ENCODE measurements at regions not wholly inside any gene's neighbourhood (a gene's known extent, or its start where the extent isn't known, plus 50 kb on each side); places are given as distances from the start of the nearest gene placed in this dataset.

GRCh38 chr5:8848366-8848765, 697.5 kb downstream of the SEMA5A start:
- no peak for DNase-seq (ENCODE audit: low read depth in 2 of 2)

GRCh38 chr5:8848997-8849594, 696.8 kb downstream of the SEMA5A start:
- no peak for DNase-seq (ENCODE audit: low read depth in 2 of 2)

- DNase-seq (ENCODE audit: low read depth in 2 of 2) = no peak
These were observed 694.8 kb downstream of the SEMA5A start for GRCh38 chr5:8851101-8851500.

GRCh38 chr5:8857051-8857450, 688.8 kb downstream of the SEMA5A start:
- no peak for DNase-seq (ENCODE audit: low read depth in 2 of 2)

GRCh38 chr5:8861764-8862163, 684.1 kb downstream of the SEMA5A start:
- no peak for DNase-seq (ENCODE audit: low read depth in 2 of 2)

GRCh38 chr5:8864053-8864452, 681.8 kb downstream of the SEMA5A start:
- DNase-seq (ENCODE audit: low read depth in 2 of 2) = no peak

GRCh38 chr5:8865266-8865665, 680.6 kb downstream of the SEMA5A start:
- DNase-seq (ENCODE audit: low read depth in 2 of 2) = no peak

GRCh38 chr5:8865686-8866374, 680.0 kb downstream of the SEMA5A start:
- no peak for DNase-seq (ENCODE audit: low read depth in 2 of 2)

GRCh38 chr5:8868283-8868682, 677.6 kb downstream of the SEMA5A start:
- no peak for DNase-seq (ENCODE audit: low read depth in 2 of 2)

GRCh38 chr5:8869932-8870331, 675.9 kb downstream of the SEMA5A start:
- no peak for DNase-seq (ENCODE audit: low read depth in 2 of 2)

GRCh38 chr5:8870349-8870958, 675.4 kb downstream of the SEMA5A start:
- no peak for DNase-seq (ENCODE audit: low read depth in 2 of 2)

- no peak for DNase-seq (ENCODE audit: low read depth in 2 of 2)
These were observed 674.9 kb downstream of the SEMA5A start for GRCh38 chr5:8870959-8871355.

- DNase-seq (ENCODE audit: low read depth in 2 of 2) = no peak
These were observed 674.4 kb downstream of the SEMA5A start for GRCh38 chr5:8871446-8871845.

GRCh38 chr5:8875722-8876121, 670.2 kb downstream of the SEMA5A start:
- DNase-seq (ENCODE audit: low read depth in 2 of 2) = no peak

GRCh38 chr5:8879248-8879647, 666.6 kb downstream of the SEMA5A start:
- DNase-seq (ENCODE audit: low read depth in 2 of 2) = no peak

- no peak for DNase-seq (ENCODE audit: low read depth in 2 of 2)
These were observed 661.8 kb downstream of the SEMA5A start for GRCh38 chr5:8884029-8884428.

- no peak for DNase-seq (ENCODE audit: low read depth in 2 of 2)
These were observed 652.9 kb downstream of the SEMA5A start for GRCh38 chr5:8892926-8893325.

- no peak for DNase-seq (ENCODE audit: low read depth in 2 of 2)
These were observed 651.8 kb downstream of the SEMA5A start for GRCh38 chr5:8894031-8894430.

- DNase-seq (ENCODE audit: low read depth in 2 of 2) = no peak
These were observed 650.8 kb downstream of the SEMA5A start for GRCh38 chr5:8895062-8895461.

- DNase-seq (ENCODE audit: low read depth in 2 of 2) = no peak
These were observed 650.3 kb downstream of the SEMA5A start for GRCh38 chr5:8895599-8895998.

GRCh38 chr5:8897316-8897715, 648.6 kb downstream of the SEMA5A start:
- DNase-seq (ENCODE audit: low read depth in 2 of 2) = no peak

- DNase-seq (ENCODE audit: low read depth in 2 of 2) = no peak
These were observed 640.9 kb downstream of the SEMA5A start for GRCh38 chr5:8905021-8905420.

- DNase-seq (ENCODE audit: low read depth in 2 of 2) = no peak
These were observed 639.4 kb downstream of the SEMA5A start for GRCh38 chr5:8906303-8906967.
